Subcutaneous abdominal adipose tissue (tissue), 5 donors: ENCODE measurements at regions not wholly inside any gene's neighbourhood (a gene's known extent, or its start where the extent isn't known, plus 50 kb on each side); places are given as distances from the start of the nearest gene placed in this dataset.
A peak's percentile ranks its signal among the peaks of the same experiment; 100 is the strongest.

Experiments used
- H3K27ac ChIP-seq: one replicate; pipeline ENCODE4 v1.7.0; 2013; ENCODE audit warnings: low read depth, mild to moderate bottlenecking, inconsistent platforms, low read length, moderate library complexity
- H3K27me3 ChIP-seq, 5 donors: one replicate each; pipeline ENCODE4 v1.7.0; 2013; ENCODE audit warnings: low read length in 5 of 5, inconsistent platforms in 1 of 5; ENCODE audit not compliant: control insufficient read depth in 5 of 5, insufficient read depth in 4 of 5
- H3K36me3 ChIP-seq, 5 donors: one replicate each; pipeline ENCODE4 v1.7.0; 2013; ENCODE audit warnings: low read length in 5 of 5; ENCODE audit not compliant: control insufficient read depth in 5 of 5, insufficient read depth in 5 of 5
- H3K4me1 ChIP-seq, 5 donors: one replicate each; pipeline ENCODE4 v1.7.0; 2013; ENCODE audit warnings: low read length in 5 of 5, mild to moderate bottlenecking in 3 of 5, moderate library complexity in 1 of 5; ENCODE audit not compliant: control insufficient read depth in 5 of 5, insufficient read depth in 5 of 5
- H3K4me3 ChIP-seq, 5 donors: one replicate each; pipeline ENCODE4 v1.7.0; 2013; ENCODE audit warnings: low read length in 5 of 5, low read depth in 1 of 5
- H3K9ac ChIP-seq, 5 donors: one replicate each; pipeline ENCODE4 v1.7.0; 2013; ENCODE audit warnings: low read length in 5 of 5, mild to moderate bottlenecking in 4 of 5, moderate library complexity in 3 of 5
- H3K9me3 ChIP-seq, 5 donors: one replicate each; pipeline ENCODE4 v1.7.0; 2013; ENCODE audit warnings: low read length in 5 of 5; ENCODE audit not compliant: control insufficient read depth in 5 of 5
- donor health status: healthy.
- donor health status: healthy.
- donor health status: healthy.
- donor health status: healthy.
- donor health status: healthy.

GRCh38 chr6:3597500-3598064 lies 140.7 kb upstream of the SLC22A23 start:
- H3K36me3 ChIP-seq = no peaks in the 10 kb centered on the region
- no peak overlapping the region for H3K4me3 ChIP-seq
- H3K27me3 ChIP-seq = no peaks in the 10 kb centered on the region
- no peak overlapping the region for H3K9ac ChIP-seq
- no peak overlapping the region for H3K27ac ChIP-seq
- H3K9me3 ChIP-seq = peaks cover 2 to 5% (median 4%) of the 10 kb centered on the region in 5 donors
- H3K4me1 ChIP-seq = peaks cover 0 to 4% (median 3%) of the 10 kb centered on the region in 5 donors

DNA sequence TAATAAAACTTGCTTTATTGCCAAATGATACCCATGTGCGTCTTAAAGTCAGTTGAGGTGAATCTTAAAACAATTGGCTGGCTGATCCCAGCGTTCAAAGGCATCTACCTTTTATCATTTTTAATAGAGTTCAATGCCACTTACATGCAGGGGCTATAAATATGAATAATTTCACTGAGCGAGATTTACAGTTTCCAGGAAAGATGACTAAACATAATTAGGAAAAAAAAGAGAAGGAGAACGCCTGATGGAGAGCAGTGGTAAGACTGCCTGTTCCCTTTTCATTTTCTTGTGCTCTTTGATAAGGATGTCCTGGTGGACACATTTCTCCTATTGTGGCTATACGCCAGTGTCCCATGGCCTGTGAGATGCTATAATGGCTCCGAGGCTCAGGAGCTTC lies 139.9 kb upstream of the SLC22A23 start:
- Histone ChIP-seq H3K9me3 (peaks cover 0 to 5% (median 0%) of the 10 kb centered on the region in 5 donors), H3K27me3 (no peaks in the 10 kb centered on the region), H3K9ac (no peak overlapping the region), H3K27ac (no peak overlapping the region), H3K36me3 (no peaks in the 10 kb centered on the region), H3K4me3 (no peak overlapping the region), H3K4me1 (peaks cover 0 to 9% (median 6%) of the 10 kb centered on the region in 5 donors)

DNA sequence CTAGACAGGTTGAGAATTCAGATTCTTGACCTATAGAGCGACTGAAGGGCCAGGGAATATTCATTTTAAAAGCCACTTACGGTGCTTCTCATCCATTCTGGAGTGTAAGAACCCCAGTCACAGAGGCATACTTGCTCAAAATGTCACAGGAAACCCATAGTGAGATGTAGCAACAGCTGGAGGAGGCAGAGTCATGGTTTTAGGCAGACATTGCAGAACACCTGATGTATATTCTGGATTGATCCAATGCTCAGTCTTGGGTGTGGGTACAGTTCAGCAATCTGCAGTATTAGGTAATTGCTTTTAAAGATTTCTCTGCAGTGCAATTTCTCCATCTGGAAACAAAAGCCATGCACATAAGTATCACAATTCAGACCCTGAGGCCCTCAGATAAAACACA lies 137.4 kb upstream of the SLC22A23 start:
- no peaks in the 10 kb centered on the region for H3K27me3 ChIP-seq
- H3K9me3 ChIP-seq = no peaks in the 10 kb centered on the region
- H3K36me3 ChIP-seq = no peaks in the 10 kb centered on the region
- H3K27ac ChIP-seq = no peak overlapping the region
- H3K9ac ChIP-seq = no peak overlapping the region
- no peak overlapping the region for H3K4me3 ChIP-seq
- H3K4me1 ChIP-seq = peaks cover 0 to 9% (median 6%) of the 10 kb centered on the region in 5 donors

DNA sequence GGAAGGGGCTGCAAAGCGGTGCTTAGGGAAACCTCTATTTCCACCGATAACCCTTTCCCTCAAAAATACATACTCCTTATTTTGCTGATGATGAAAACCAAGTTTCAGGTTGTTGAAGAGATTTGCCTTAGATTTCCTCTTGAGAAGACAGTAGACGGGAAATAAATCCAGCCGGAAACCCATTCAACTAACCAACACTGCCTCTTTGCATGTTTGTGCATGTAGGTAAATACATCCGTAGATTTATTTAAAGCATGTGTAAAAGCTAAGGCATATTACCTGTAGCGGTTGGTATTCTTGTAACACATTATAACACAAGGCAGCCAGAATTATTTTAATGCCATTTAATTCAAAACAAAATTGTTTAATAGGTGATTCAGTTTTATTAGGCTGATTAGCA lies 136.3 kb upstream of the SLC22A23 start:
- Histone ChIP-seq H3K4me1 (peaks cover 0 to 9% (median 6%) of the 10 kb centered on the region in 5 donors), H3K27ac (no peak overlapping the region), H3K9ac (no peak overlapping the region), H3K4me3 (no peak overlapping the region), H3K36me3 (no peaks in the 10 kb centered on the region), H3K9me3 (peaks cover 0 to under 1% (median 0%) of the 10 kb centered on the region in 5 donors), H3K27me3 (no peaks in the 10 kb centered on the region)

DNA sequence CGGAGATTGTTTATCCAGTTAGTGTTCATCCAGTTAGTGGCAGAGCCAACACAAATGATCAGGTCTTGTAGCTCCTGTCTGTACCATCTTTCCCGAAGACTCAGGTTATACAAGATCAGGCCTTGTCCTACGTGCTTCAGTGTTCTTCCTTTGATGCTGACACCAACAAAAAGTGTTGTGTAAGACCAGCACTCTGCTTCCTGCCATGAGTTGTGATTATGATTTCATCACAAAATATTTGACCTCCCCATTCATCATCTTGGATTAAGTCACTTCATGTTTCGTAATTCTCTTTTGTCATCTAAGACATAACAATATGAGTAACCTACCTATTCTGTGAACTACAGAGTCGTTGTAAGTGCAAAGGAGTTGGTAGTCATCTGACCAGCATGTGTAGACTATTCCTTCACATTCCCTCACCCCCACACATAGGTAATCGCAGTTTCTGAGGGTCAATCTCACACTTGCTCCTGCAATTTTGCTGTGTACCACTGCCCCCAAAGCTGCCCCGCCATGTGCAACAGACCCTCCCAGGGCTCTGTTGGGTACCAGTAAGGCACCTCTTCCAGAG lies 135.6 kb upstream of the SLC22A23 start:
- H3K9me3 ChIP-seq = peaks cover 0 to 7% (median 5%) of the 10 kb centered on the region in 5 donors
- no peaks in the 10 kb centered on the region for H3K27me3 ChIP-seq
- H3K4me3 ChIP-seq = no peak overlapping the region
- no peaks in the 10 kb centered on the region for H3K36me3 ChIP-seq
- peaks cover 0 to 9% (median 6%) of the 10 kb centered on the region in 5 donors for H3K4me1 ChIP-seq
- peak overlapping the region; percentile 38 for H3K27ac ChIP-seq
- no peak overlapping the region for H3K9ac ChIP-seq

DNA sequence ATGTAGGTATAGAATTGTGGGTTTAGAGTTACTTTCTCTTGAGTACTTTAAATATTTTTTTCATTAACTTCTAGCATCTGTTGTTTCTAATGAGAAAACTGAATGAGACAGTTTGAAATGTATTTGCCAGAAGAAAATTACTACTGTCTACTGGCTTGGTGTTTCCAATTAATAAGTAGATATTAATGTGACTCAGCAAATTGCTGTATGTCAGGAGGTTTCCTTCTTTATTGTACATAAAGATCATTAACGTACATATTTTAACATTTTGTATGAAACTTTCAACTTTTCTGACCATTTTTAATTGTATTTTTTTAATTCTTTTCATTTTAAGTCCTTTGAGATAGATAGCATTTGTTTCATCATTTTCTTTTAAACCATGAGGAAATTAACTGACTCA lies 135.1 kb upstream of the SLC22A23 start:
- H3K27me3 ChIP-seq = no peaks in the 10 kb centered on the region
- H3K27ac ChIP-seq = peak overlapping the region; percentile 38
- H3K9me3 ChIP-seq = peaks cover 0 to 9% (median 9%) of the 10 kb centered on the region in 5 donors
- no peaks in the 10 kb centered on the region for H3K36me3 ChIP-seq
- H3K4me3 ChIP-seq = no peak overlapping the region
- H3K9ac ChIP-seq = no peak overlapping the region
- H3K4me1 ChIP-seq = peaks cover 0 to 9% (median 6%) of the 10 kb centered on the region in 5 donors

GRCh38 chr6:3587660-3588059 lies 130.8 kb upstream of the SLC22A23 start:
- Histone ChIP-seq H3K36me3 (no peaks in the 10 kb centered on the region), H3K4me1 (peaks cover 0 to 5% (median 5%) of the 10 kb centered on the region in 5 donors), H3K9me3 (peaks cover 0 to 9% (median 9%) of the 10 kb centered on the region in 5 donors), H3K27me3 (no peaks in the 10 kb centered on the region), H3K9ac (no peak overlapping the region), H3K27ac (no peak overlapping the region), H3K4me3 (no peak overlapping the region)

DNA sequence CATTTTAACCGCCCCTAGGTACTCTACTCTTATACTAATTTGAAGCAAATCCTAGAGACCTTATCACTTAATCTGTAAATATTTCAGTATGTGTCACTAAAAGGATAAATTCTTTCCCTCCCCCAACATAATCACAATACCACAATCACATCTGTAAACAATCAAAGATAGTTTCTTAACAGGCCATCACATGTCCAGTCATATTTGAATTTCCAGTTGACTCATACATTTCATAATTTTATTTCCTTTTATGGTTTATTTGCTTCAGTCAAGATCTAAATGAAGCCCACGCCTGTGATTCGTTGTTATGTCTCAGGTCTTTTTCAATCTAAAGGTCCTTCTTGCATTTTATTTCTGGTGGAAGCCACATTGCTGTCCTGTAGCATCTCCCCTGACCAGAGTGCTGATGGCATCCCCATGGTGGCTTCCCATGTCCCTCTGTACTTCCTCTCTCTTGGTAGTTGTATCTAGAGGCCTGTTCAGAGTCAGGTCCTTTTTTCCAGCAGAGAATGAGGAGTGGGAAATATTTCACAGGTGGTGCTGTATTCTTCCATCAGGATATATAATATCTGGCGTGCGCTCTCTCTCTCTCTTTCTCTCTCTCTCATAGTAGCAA lies 128.6 kb upstream of the SLC22A23 start:
- Histone ChIP-seq H3K9me3 (peaks cover 0 to 9% (median 9%) of the 10 kb centered on the region in 5 donors), H3K36me3 (no peaks in the 10 kb centered on the region), H3K9ac (no peak overlapping the region), H3K27me3 (no peaks in the 10 kb centered on the region), H3K4me3 (no peak overlapping the region), H3K27ac (no peak overlapping the region), H3K4me1 (no peaks in the 10 kb centered on the region)

- Histone ChIP-seq H3K36me3 (no peaks in the 10 kb centered on the region), H3K4me3 (no peak overlapping the region), H3K4me1 (no peaks in the 10 kb centered on the region), H3K9ac (no peak overlapping the region), H3K27me3 (no peaks in the 10 kb centered on the region), H3K27ac (no peak overlapping the region), H3K9me3 (peaks cover 0 to 9% (median 9%) of the 10 kb centered on the region in 5 donors)
Observed at GRCh38 chr6:3584606-3585005, 127.8 kb upstream of the SLC22A23 start.

GRCh38 chr6:3581469-3581868 lies 124.6 kb upstream of the SLC22A23 start:
- no peaks in the 10 kb centered on the region for H3K4me1 ChIP-seq
- H3K36me3 ChIP-seq = no peaks in the 10 kb centered on the region
- H3K4me3 ChIP-seq = no peak overlapping the region
- no peak overlapping the region for H3K27ac ChIP-seq
- H3K9me3 ChIP-seq = no peaks in the 10 kb centered on the region
- H3K27me3 ChIP-seq = no peaks in the 10 kb centered on the region
- no peak overlapping the region for H3K9ac ChIP-seq
